ENCODE measurements at regions not wholly inside any gene's neighbourhood (a gene's known extent, or its start where the extent isn't known, plus 50 kb on each side); places are given as distances from the start of the nearest gene placed in this dataset.

GRCh38 chr5:135227064-135228022 lies 171.7 kb downstream of the MACROH2A1 start:
- TF ChIP-seq CTCF (IDR thresholded peaks at IDR 0.05) (no peak), POLR2AphosphoS5 (IDR thresholded peaks at IDR 0.05) (no peak)
